SU-DHL-6 (cell line): ENCODE measurements at regions not wholly inside any gene's neighbourhood (a gene's known extent, or its start where the extent isn't known, plus 50 kb on each side); places are given as distances from the start of the nearest gene placed in this dataset.

Experiments
- H2AFZ ChIP-seq: fragments of 200-600 bp; sonication (generic); 2 replicates; pipeline ENCODE4 v1.6.1; 2014; ENCODE audit warnings: low read depth, mild to moderate bottlenecking, moderate library complexity, mixed read lengths, antibody characterized with exemption, low read length; ENCODE audit not compliant: severe bottlenecking
- H3F3A ChIP-seq: fragments of 200-600 bp; shearing (Covaris generic); 2 replicates; pipeline ENCODE4 v1.6.0; 2016; ENCODE audit warnings: antibody characterized with exemption, mild to moderate bottlenecking; ENCODE audit not compliant: insufficient read depth
- H3K27ac ChIP-seq: fragments of 200-600 bp; sonication (generic); 2 replicates; pipeline ENCODE4 v1.5.1; 2016; ENCODE audit warnings: low read depth, mild to moderate bottlenecking, low read length, moderate library complexity, mixed read lengths
- H3K27me3 ChIP-seq: fragments of 200-600 bp; sonication (generic), shearing (Covaris generic); 2 replicates; pipeline ENCODE4 v1.6.0; 2014; ENCODE audit warnings: mild to moderate bottlenecking, low read length
- H3K36me3 ChIP-seq: fragments of 200-600 bp; sonication (generic); 2 replicates; pipeline ENCODE4 v1.6.1; 2014; ENCODE audit warnings: mild to moderate bottlenecking, low read length, mixed read lengths
- H3K4me2 ChIP-seq: fragments of 300-600, 200-600 bp; shearing (Covaris generic), sonication (generic); 2 replicates; pipeline ENCODE4 v1.6.0; 2014; ENCODE audit warnings: low read length, low read depth, mild to moderate bottlenecking; ENCODE audit not compliant: poor library complexity, severe bottlenecking
- H3K4me3 ChIP-seq: fragments of 200-600 bp; sonication (generic); 2 replicates; pipeline ENCODE4 v1.5.1; 2014; ENCODE audit warnings: antibody characterized with exemption, low read length, mild to moderate bottlenecking, mixed read lengths; ENCODE audit not compliant: insufficient read depth, poor library complexity, severe bottlenecking
- H3K79me2 ChIP-seq: fragments of 200-600 bp; sonication (generic); 2 replicates; pipeline ENCODE4 v1.6.1; 2014; ENCODE audit warnings: mild to moderate bottlenecking, low read length, moderate library complexity; ENCODE audit not compliant: insufficient read depth
- H3K9ac ChIP-seq: fragments of 200-600 bp; sonication (generic); 2 replicates; pipeline ENCODE4 v1.7.0; 2014; ENCODE audit warnings: mild to moderate bottlenecking, low read length
- H3K9me2 ChIP-seq: fragments of 200-600 bp; sonication (generic); replicated peaks from 2 replicates; pipeline ENCODE4 v1.6.1; 2014; ENCODE audit warnings: low read length; ENCODE audit not compliant: insufficient read depth
- H3K9me3 ChIP-seq: fragments of 200-600 bp; sonication (generic); 2 replicates; pipeline ENCODE4 v1.6.1; 2014; ENCODE audit warnings: low read length, mixed read lengths; ENCODE audit not compliant: insufficient read depth
- H4K20me1 ChIP-seq: fragments of 200-600 bp; sonication (generic); 2 replicates; pipeline ENCODE4 v1.6.1; 2014; ENCODE audit warnings: low read depth, mild to moderate bottlenecking, antibody characterized with exemption, low read length, moderate library complexity, mixed read lengths
- CTCF ChIP-seq: fragments of 200-600 bp; sonication (generic); IDR thresholded peaks from one replicate; pipeline ENCODE4 v1.5.1; 2017; ENCODE audit warnings: antibody characterized with exemption, mild to moderate bottlenecking, low read length, moderate library complexity; ENCODE audit not compliant: insufficient read depth, poor library complexity, severe bottlenecking
- EZH2phosphoT487 ChIP-seq: fragments of 200-600 bp; sonication (generic), shearing (Covaris generic); conservative IDR thresholded peaks from 2 replicates; pipeline ENCODE4 v1.6.1; 2018; ENCODE audit warnings: mild to moderate bottlenecking, antibody characterized with exemption, low read length, moderate library complexity, mixed read lengths

DNA sequence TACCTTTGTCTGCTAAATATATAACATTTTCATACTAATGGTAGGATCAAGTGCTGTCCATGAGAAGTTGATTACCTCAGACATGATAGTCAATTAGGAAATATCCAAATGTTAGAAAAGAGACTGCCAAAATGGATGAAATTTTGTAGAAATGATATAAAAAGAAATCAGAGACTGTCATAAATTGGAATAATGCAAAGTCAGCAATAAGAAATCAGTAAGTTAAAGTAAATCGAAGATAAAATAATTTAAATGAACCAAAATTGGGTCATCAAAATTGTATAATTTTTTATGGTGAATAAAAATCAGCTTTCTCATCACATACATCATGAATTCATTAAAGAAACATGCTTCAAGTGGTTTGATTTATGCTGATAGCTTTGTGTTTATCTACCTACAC, 165.3 kb upstream of the CDH2 start:
- Histone ChIP-seq H3K4me3 (no peak overlapping the region), H3K4me2 (no peak overlapping the region), H3K9me2 (no peaks in the 10 kb centered on the region), H3K27me3 (no peaks in the 10 kb centered on the region), H3K36me3 (no peaks in the 10 kb centered on the region), H3K9me3 (no peaks in the 10 kb centered on the region), H4K20me1 (no peaks in the 10 kb centered on the region), H3K27ac (no peak overlapping the region), H3K79me2 (no peaks in the 10 kb centered on the region), H3K9ac (no peak overlapping the region), H3F3A (no peaks in the 10 kb centered on the region), H2AFZ (no peak overlapping the region)
- TF ChIP-seq EZH2phosphoT487, result no peak
- no peak for TF ChIP-seq CTCF

DNA sequence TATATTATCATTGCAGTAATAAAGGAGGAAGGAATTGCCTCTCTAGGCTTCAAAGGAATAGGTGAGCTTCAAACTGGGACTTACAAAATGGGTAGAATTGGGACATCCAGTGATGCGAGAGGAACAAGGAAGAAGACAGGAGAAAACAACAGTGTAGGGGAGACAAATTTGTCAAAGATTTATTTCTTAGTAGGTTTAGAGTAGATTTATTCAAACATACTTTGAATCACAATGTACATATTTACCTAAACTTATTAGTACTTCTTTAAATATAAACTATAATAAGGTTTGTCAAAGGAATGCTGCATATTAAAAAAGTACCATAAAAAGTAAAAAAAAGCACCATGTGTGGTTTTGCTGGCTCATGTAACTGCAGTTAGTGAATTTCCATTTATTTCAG, 161.4 kb upstream of the CDH2 start:
- Histone ChIP-seq H3K79me2 (no peaks in the 10 kb centered on the region), H3K9me2 (no peaks in the 10 kb centered on the region), H2AFZ (no peak overlapping the region), H4K20me1 (no peaks in the 10 kb centered on the region), H3K9me3 (no peaks in the 10 kb centered on the region), H3K27me3 (no peaks in the 10 kb centered on the region), H3K27ac (no peak overlapping the region), H3F3A (no peaks in the 10 kb centered on the region), H3K4me3 (no peak overlapping the region), H3K36me3 (no peaks in the 10 kb centered on the region), H3K4me2 (no peak overlapping the region), H3K9ac (no peak overlapping the region)
- TF ChIP-seq CTCF, result no peak
- no peak for TF ChIP-seq EZH2phosphoT487

DNA sequence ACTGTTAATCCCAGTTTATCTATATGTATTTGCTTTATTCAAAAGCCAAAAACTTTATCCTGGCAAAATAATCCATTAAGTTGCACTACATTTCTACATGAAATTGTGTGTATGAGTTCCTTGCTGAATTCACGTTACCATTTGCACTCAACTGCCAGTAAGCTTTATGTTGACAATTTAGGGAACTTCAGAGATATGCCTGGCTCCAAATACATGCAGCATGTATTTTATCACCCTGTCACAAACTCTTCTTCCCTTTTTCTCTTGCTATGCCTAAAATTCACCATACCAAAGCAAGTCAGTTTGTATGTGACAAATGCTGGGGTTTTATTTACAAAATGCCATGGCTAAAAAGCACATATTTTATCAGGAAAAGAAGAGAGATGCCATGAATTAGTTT, 157.6 kb upstream of the CDH2 start:
- Histone ChIP-seq H3K4me2 (no peak overlapping the region), H2AFZ (no peak overlapping the region), H3K4me3 (no peak overlapping the region), H3K9me3 (no peaks in the 10 kb centered on the region), H3F3A (no peaks in the 10 kb centered on the region), H3K27ac (no peak overlapping the region), H3K9ac (no peak overlapping the region), H3K79me2 (no peaks in the 10 kb centered on the region), H3K27me3 (no peaks in the 10 kb centered on the region), H4K20me1 (no peaks in the 10 kb centered on the region), H3K36me3 (no peaks in the 10 kb centered on the region), H3K9me2 (no peaks in the 10 kb centered on the region)
- TF ChIP-seq EZH2phosphoT487, result no peak
- TF ChIP-seq CTCF, result no peak

- no peak overlapping the region for H3K9ac ChIP-seq
- H2AFZ ChIP-seq, result no peak overlapping the region
- no peaks in the 10 kb centered on the region for H3K9me3 ChIP-seq
- no peak overlapping the region for H3K27ac ChIP-seq
- H4K20me1 ChIP-seq, result no peaks in the 10 kb centered on the region
- H3K27me3 ChIP-seq, result no peaks in the 10 kb centered on the region
- no peaks in the 10 kb centered on the region for H3K79me2 ChIP-seq
- TF ChIP-seq CTCF, result no peak
- no peak for TF ChIP-seq EZH2phosphoT487
- no peaks in the 10 kb centered on the region for H3K9me2 ChIP-seq
- no peak overlapping the region for H3K4me2 ChIP-seq
- H3K4me3 ChIP-seq, result no peak overlapping the region
- H3F3A ChIP-seq, result no peaks in the 10 kb centered on the region
- H3K36me3 ChIP-seq, result no peaks in the 10 kb centered on the region
Measured at GRCh38 chr18:28332071-28332470, 155.1 kb upstream of the CDH2 start.
